Mucosa of rectum (tissue), 2 donors: ENCODE measurements at regions not wholly inside any gene's neighbourhood (a gene's known extent, or its start where the extent isn't known, plus 50 kb on each side); places are given as distances from the start of the nearest gene placed in this dataset.
"Not testable (repeated sequence)": the region's sequence is repeated elsewhere in the genome, so short reads cannot be mapped to it uniquely, and the experiment has no call there.

Experiments used
- H3K27ac ChIP-seq, 2 donors: one replicate each; pipeline ENCODE4 v1.7.0; 2013; ENCODE audit warnings: inconsistent platforms in 2 of 2, low read depth in 2 of 2, low read length in 2 of 2
- H3K27me3 ChIP-seq, 2 donors: one replicate each; pipeline ENCODE4 v1.7.0; 2013; ENCODE audit warnings: low read length in 2 of 2; ENCODE audit not compliant: control insufficient read depth in 2 of 2, insufficient read depth in 2 of 2
- H3K36me3 ChIP-seq, 2 donors: one replicate each; pipeline ENCODE4 v1.7.0; 2013; ENCODE audit warnings: low read length in 2 of 2; ENCODE audit not compliant: control insufficient read depth in 2 of 2, insufficient read depth in 2 of 2
- H3K4me1 ChIP-seq, 2 donors: one replicate each; pipeline ENCODE4 v1.7.0; 2013; ENCODE audit warnings: low read length in 2 of 2, mild to moderate bottlenecking in 1 of 2; ENCODE audit not compliant: control insufficient read depth in 2 of 2, insufficient read depth in 2 of 2
- H3K4me3 ChIP-seq, 2 donors: one replicate each; pipeline ENCODE4 v1.7.0; 2013; ENCODE audit warnings: low read length in 2 of 2
- H3K9ac ChIP-seq, 2 donors: one replicate each; pipeline ENCODE4 v1.7.0; 2013; ENCODE audit warnings: low read length in 2 of 2, low read depth in 1 of 2, mild to moderate bottlenecking in 1 of 2
- H3K9me3 ChIP-seq, 2 donors: one replicate each; pipeline ENCODE4 v1.7.0; 2013; ENCODE audit warnings: low read length in 2 of 2; ENCODE audit not compliant: control insufficient read depth in 2 of 2
- donor health status: healthy.
- donor health status: Normal muscosa, but diverticular disease.

DNA sequence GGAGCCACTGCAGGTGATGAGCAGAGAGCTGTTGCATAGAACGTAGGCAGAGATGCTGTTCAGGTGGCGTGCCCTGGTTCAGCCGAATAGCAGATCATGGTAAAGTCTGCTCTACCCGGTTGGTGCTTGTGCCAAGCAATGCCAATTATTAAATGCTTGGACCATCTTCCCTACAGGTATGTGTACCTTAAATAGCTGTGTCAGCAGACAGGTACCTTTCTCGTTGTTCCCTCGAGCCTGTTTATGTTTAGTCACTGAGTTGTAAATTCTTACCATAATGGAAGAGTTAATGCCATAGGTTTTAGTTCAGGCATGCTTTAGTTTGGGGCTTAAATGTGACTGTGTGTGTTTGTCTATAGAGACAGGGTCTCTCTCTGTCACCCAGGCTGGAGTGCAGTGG lies 112.5 kb upstream of the CPM start:
- Histone ChIP-seq H3K9me3 (no peaks in the 10 kb centered on the region), H3K9ac (no peak overlapping the region), H3K4me3 (no peak overlapping the region), H3K27ac (no peak overlapping the region), H3K36me3 (no peaks in the 10 kb centered on the region), H3K27me3 (no peaks in the 10 kb centered on the region), H3K4me1 (no peaks in the 10 kb centered on the region)

DNA sequence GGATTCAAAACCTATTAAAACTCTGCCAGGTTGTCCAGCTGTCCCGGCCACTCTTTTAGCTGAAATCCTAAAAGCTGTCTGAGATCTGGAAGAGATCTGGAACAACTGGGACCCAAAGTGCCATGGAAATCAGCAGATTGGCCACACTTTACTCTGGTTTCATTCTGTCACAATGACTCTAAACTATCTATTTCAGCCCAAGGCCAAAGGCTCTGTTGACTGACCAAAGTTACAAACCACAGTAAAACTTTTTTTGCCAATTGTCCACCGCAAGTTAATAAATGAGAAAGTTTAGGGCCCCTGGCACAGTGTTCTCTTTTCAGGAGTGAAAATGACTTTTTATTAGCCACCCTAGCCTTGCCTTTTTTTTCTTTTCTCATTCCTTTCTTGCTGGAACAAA lies 113.4 kb upstream of the CPM start:
- H3K27me3 ChIP-seq: no peaks in the 10 kb centered on the region
- H3K36me3 ChIP-seq: no peaks in the 10 kb centered on the region
- no peak overlapping the region for H3K27ac ChIP-seq
- no peak overlapping the region for H3K4me3 ChIP-seq
- no peak overlapping the region for H3K9ac ChIP-seq
- no peaks in the 10 kb centered on the region for H3K4me1 ChIP-seq
- H3K9me3 ChIP-seq: no peaks in the 10 kb centered on the region

DNA sequence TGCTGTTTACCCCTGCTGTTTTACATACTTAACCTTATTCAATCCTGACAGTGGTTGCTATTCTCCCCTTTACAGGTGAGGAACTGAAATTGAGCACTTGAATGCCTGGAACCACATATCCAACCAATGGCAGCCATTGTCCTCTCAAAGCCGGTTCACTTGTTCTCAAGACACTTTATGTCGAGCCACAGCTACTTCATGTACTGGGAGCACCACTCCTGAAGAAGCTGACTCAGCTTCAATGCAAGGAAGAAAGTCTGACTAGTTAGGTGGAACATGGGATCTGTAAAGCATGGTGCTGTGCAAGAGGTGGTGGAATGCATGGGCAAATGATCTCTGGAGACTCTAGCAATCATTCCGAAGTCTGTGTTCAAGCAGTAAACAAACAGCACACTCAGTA lies 113.9 kb upstream of the CPM start:
- H3K4me3 ChIP-seq: no peak overlapping the region
- no peak overlapping the region for H3K27ac ChIP-seq
- H3K27me3 ChIP-seq: no peaks in the 10 kb centered on the region
- no peak overlapping the region for H3K9ac ChIP-seq
- H3K4me1 ChIP-seq: no peaks in the 10 kb centered on the region
- H3K36me3 ChIP-seq: no peaks in the 10 kb centered on the region
- H3K9me3 ChIP-seq: no peaks in the 10 kb centered on the region

DNA sequence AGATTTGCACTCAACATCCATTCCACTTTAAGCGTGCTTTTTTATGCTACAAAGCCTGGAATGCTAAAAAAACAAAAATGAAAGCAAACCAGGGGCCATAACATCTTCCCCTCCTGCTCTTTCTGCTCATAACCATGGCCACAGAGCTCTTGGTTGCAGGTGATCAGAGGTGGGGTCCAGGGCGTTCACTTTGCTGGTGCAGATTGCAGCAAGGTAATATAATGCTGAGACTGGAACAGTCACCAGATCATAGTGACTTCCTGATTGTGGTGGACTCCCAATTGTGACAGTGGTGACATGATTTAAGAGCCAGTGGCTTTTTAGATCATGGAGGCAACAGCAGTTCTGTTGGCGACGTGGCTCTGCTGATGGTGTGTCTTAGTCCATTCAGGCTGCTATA lies 115.0 kb upstream of the CPM start:
- no peak overlapping the region for H3K4me3 ChIP-seq
- no peaks in the 10 kb centered on the region for H3K36me3 ChIP-seq
- H3K9me3 ChIP-seq: no peaks in the 10 kb centered on the region
- no peak overlapping the region for H3K27ac ChIP-seq
- H3K9ac ChIP-seq: no peak overlapping the region
- H3K4me1 ChIP-seq: no peaks in the 10 kb centered on the region
- no peaks in the 10 kb centered on the region for H3K27me3 ChIP-seq

DNA sequence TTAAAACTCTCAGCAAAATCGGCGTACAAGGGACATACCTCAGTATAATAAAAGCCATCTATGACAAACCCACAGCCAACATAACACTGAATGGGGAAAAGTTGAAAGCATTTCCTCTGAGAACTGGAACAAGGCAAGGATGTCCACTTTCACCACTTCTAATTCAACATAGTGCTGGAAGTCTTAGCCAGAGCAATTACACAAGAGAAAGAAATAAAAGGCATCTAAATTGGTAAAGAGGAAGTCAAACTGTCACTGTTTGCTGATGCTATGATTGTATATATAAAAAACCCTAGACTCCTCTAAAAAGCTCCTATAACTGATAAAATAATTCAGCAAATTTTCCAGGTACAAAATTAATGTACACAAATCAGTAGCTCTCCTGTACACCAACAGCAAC lies 116.9 kb upstream of the CPM start:
- H3K4me3 ChIP-seq, H3K9ac ChIP-seq, H3K9me3 ChIP-seq, H3K27ac ChIP-seq, H3K27me3 ChIP-seq, H3K4me1 ChIP-seq, H3K36me3 ChIP-seq: not testable (repeated sequence)

DNA sequence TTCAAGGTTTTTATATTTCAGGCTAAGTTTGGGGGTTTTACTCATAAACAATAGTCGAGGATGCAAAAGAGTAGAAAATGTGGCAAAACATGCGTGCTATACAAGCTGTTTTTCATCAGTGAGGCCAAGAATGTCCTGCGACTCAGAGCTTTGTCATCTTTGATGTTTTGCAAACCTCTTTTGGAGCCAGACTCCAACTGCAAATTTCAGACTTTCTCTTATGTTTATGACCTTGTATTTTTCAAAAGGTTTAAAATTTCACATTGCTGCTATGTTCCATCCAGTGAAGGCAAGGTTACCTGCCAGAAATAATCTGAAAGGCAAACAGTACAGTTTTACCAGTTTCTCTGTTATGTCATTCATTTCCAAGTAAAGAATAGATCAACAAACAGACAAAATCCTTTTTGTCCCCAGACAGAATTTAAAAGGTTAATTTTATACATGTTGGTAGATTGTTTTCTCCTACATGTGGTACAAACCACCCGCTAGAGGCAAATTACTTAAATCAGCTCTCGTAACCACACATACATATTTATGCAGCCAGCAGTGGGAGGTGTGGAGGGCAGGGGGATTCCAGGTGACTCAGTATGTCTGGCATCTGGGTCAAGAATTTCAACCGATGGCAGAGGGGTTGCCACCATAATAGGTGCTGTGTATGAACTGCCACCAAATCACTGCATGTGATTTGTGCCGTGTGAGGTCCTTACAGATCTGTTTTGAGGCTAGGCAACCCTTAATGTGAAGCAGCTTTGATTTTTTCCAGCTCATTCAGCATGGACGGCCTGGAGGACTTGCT lies 119.8 kb upstream of the CPM start:
- H3K9ac ChIP-seq: no peak overlapping the region
- H3K36me3 ChIP-seq: no peaks in the 10 kb centered on the region
- H3K4me3 ChIP-seq: no peak overlapping the region
- no peak overlapping the region for H3K27ac ChIP-seq
- H3K4me1 ChIP-seq: no peaks in the 10 kb centered on the region
- H3K27me3 ChIP-seq: no peaks in the 10 kb centered on the region
- H3K9me3 ChIP-seq: no peaks in the 10 kb centered on the region

DNA sequence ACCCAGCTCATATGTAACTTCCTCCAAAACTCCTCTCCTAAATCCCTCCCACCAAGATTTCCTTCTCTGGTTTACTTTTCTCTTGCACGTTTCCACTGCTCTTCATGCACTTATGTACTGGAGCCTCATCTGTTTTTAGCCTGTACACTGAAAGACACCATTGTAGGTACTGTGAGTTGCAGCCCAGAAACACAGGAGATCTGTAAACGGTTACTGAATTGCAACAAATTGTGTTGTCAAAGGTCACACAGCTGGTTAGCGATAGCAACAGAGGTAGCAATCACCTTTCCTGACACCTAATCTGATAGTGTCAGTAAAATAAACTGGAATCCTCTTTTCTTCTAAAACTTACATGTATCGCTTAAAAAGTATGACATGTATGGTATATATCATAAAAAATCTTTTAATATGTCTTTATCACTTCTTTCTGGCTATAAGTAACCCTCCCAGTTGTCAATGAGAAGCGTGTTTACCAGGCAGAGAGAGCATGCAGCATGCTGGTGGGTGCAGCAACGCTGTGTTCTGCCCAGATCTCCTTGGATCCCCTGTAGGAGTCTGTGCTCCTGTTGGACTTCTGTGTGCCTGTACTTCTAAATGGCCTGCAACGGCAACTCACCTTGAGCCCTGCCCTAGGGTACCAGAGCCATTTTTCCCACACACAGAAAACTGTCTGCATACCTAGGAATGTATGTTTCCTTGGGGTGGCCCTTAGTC lies 121.5 kb upstream of the CPM start:
- no peak overlapping the region for H3K4me3 ChIP-seq
- H3K36me3 ChIP-seq: no peaks in the 10 kb centered on the region
- H3K9ac ChIP-seq: no peak overlapping the region
- no peaks in the 10 kb centered on the region for H3K9me3 ChIP-seq
- H3K4me1 ChIP-seq: no peaks in the 10 kb centered on the region
- no peak overlapping the region for H3K27ac ChIP-seq
- H3K27me3 ChIP-seq: no peaks in the 10 kb centered on the region

GRCh38 chr12:69055280-69055679 lies 122.3 kb upstream of the CPM start:
- H3K4me3 ChIP-seq: no peak overlapping the region
- no peak overlapping the region for H3K9ac ChIP-seq
- H3K9me3 ChIP-seq: no peaks in the 10 kb centered on the region
- no peaks in the 10 kb centered on the region for H3K4me1 ChIP-seq
- H3K27me3 ChIP-seq: no peaks in the 10 kb centered on the region
- H3K36me3 ChIP-seq: no peaks in the 10 kb centered on the region
- H3K27ac ChIP-seq: no peak overlapping the region

- no peaks in the 10 kb centered on the region for H3K4me1 ChIP-seq
- no peaks in the 10 kb centered on the region for H3K9me3 ChIP-seq
- H3K9ac ChIP-seq: no peak overlapping the region
- no peak overlapping the region for H3K4me3 ChIP-seq
- H3K27ac ChIP-seq: no peak overlapping the region
- no peaks in the 10 kb centered on the region for H3K36me3 ChIP-seq
- H3K27me3 ChIP-seq: no peaks in the 10 kb centered on the region
Measured at GRCh38 chr12:69055706-69056105, 122.7 kb upstream of the CPM start.

- no peak overlapping the region for H3K27ac ChIP-seq
Measured at GRCh38 chr12:69056743-69057515, 124.0 kb upstream of the CPM start.

More at GRCh38 chr12:69056743-69057515, 124.0 kb upstream of the CPM start:
- no peak overlapping the region for H3K4me3 ChIP-seq
- H3K9me3 ChIP-seq: no peaks in the 10 kb centered on the region
- no peaks in the 10 kb centered on the region for H3K4me1 ChIP-seq
- H3K36me3 ChIP-seq: no peaks in the 10 kb centered on the region
- H3K9ac ChIP-seq: no peak overlapping the region
- no peaks in the 10 kb centered on the region for H3K27me3 ChIP-seq
